ENCODE measurements at regions not wholly inside any gene's neighbourhood (a gene's known extent, or its start where the extent isn't known, plus 50 kb on each side); places are given as distances from the start of the nearest gene placed in this dataset.

DNA sequence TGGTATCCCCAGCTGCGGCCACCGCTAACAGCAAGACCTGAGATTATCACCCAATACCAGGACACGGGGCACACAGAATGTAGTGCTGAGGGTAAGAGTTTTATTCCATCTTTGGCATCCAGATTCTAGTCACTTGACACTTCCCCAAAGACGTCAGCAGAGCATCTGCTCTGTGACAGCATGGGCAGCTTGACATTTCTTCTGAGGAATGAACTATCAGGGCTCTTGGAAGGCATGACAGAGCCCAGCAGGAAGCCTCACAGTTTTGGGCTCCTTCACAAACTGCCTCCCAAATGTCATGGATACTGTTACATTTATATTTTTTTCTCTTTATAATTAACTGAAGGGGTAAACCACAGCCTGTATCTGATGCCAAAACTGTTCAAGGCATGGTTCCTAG, 1010.7 kb downstream of the TDRD15 start:
- no peak for ATAC-seq (ENCODE audit: low read depth)
- no peak overlapping the region for H2BK20ac ChIP-seq (ENCODE audit: low read depth, low read length)
- H3K79me1 ChIP-seq (ENCODE audit: low read depth in 1 of 2, low read length in 2 of 2) = no peaks in the 10 kb centered on the region
- H4K20me1 ChIP-seq (ENCODE audit: insufficient read depth, low read length) = no peaks in the 10 kb centered on the region
- no peak overlapping the region for H3K4me3 ChIP-seq (ENCODE audit: insufficient read depth, low read depth, low read length)
- H3K4me2 ChIP-seq (ENCODE audit: low read depth, low read length) = no peak overlapping the region
- no peak overlapping the region for H4K91ac ChIP-seq (ENCODE audit: insufficient read depth, low read depth, low read length)
- no peak overlapping the region for H3K18ac ChIP-seq (ENCODE audit: low read depth, low read length)
- H3K14ac ChIP-seq (replicated peaks; ENCODE audit: low read depth, low read length) = no peak overlapping the region
- H4K5ac ChIP-seq (ENCODE audit: low read depth, low read length) = no peak overlapping the region
- no peak overlapping the region for H3K9ac ChIP-seq (ENCODE audit: low read depth, low read length)
- H3K23ac ChIP-seq (ENCODE audit: low read depth, low read length) = no peak overlapping the region
- no peaks in the 10 kb centered on the region for H3K27me3 ChIP-seq (ENCODE audit: control insufficient read depth, insufficient read depth, low read length)
- DNase-seq = no peak
- BruUV-seq (replicated peaks) = no TSS peak
- in situ Hi-C loops (cut with MboI; ENCODE audit: low sequenced_read_pairs) = no loop called here
- no peak overlapping the region for H2BK15ac ChIP-seq (ENCODE audit: low read depth, low read length)
- H3K4me1 ChIP-seq (ENCODE audit: control insufficient read depth, insufficient read depth, low read length) = no peaks in the 10 kb centered on the region
- ChIA-PET POLR2A (ENCODE audit: unreplicated experiment) (no interaction called here), CTCF (interaction anchor here (0.6 kb wide), 1 partner anchor 1065 kb away, joined by 3 read pairs; no protein-coding TSS in a partner anchor)
- intact Hi-C loops (cut with micrococcal nuclease) = no loop called here
- H3K9me1 ChIP-seq (ENCODE audit: insufficient read depth, low read length) = no peaks in the 10 kb centered on the region
- dilution Hi-C loops (cut with HindIII; ENCODE audit: low sequenced_read_pairs, unreplicated experiment) = no loop called here
- no peak overlapping the region for H2BK5ac ChIP-seq (ENCODE audit: low read depth, low read length, poor library complexity, severe bottlenecking)
- no peak overlapping the region for H3K27ac ChIP-seq (ENCODE audit: insufficient read depth, low read length)
- H3K56ac ChIP-seq (ENCODE audit: extremely low read depth, insufficient read depth, low read length) = no peak overlapping the region
- H3K9me3 ChIP-seq (ENCODE audit: control insufficient read depth, insufficient read depth, low read length) = no peaks in the 10 kb centered on the region
- H2BK120ac ChIP-seq (ENCODE audit: low read depth, low read length) = no peak overlapping the region
- H3K4ac ChIP-seq (ENCODE audit: low read depth, low read length) = no peak overlapping the region
- WGBS, 2 experiments (ENCODE audit: extremely low coverage in 2 of 2, insufficient read length in 1 of 2) = no CpG with 5 or more reads among the region's 4 CpGs
- H2AK5ac ChIP-seq (ENCODE audit: low read depth, low read length) = no peak overlapping the region
- H4K8ac ChIP-seq (ENCODE audit: low read depth in 2 of 2, low read length in 2 of 2) = no peak overlapping the region
- no peak overlapping the region for H2AFZ ChIP-seq (replicated peaks; ENCODE audit: low read length, poor library complexity)
- H2AK9ac ChIP-seq (replicated peaks; ENCODE audit: low read depth, low read length, poor library complexity) = no peak overlapping the region
- no peaks in the 10 kb centered on the region for H3K36me3 ChIP-seq (ENCODE audit: control insufficient read depth, insufficient read depth, low read length)
- TF ChIP-seq POLR2A (IDR thresholded peaks at IDR 0.05; ENCODE audit: low read depth, low read length) (no peak), CHD1 (IDR thresholded peaks at IDR 0.05; ENCODE audit: low read depth, low read length) (no peak), MAZ (IDR thresholded peaks at IDR 0.05; ENCODE audit: borderline replicate concordance, low read depth, low read length) (no peak), MAFK (IDR thresholded peaks at IDR 0.05; ENCODE audit: low read depth, low read length) (no peak), NFE2L2 (IDR thresholded peaks at IDR 0.05; ENCODE audit: low read depth, low read length) (no peak), RFX5 (IDR thresholded peaks at IDR 0.05; ENCODE audit: low read depth, low read length) (no peak), CEBPB (IDR thresholded peaks at IDR 0.05; ENCODE audit: low read depth, low read length) (no peak), ELK1 (IDR thresholded peaks at IDR 0.05; ENCODE audit: borderline replicate concordance, low read depth, low read length) (no peak), BHLHE40 (IDR thresholded peaks at IDR 0.05; ENCODE audit: low read depth, low read length) (no peak), MXI1 (IDR thresholded peaks at IDR 0.05; ENCODE audit: borderline replicate concordance, low read depth, low read length) (no peak), SMC3 (IDR thresholded peaks at IDR 0.05; ENCODE audit: low read depth, low read length) (no peak), RCOR1 (IDR thresholded peaks at IDR 0.05; ENCODE audit: insufficient replicate concordance, low read length) (no peak), RAD21 (IDR thresholded peaks at IDR 0.05; ENCODE audit: low read length) (no peak), FOS (IDR thresholded peaks at IDR 0.05; ENCODE audit: low read depth, low read length) (no peak)
- TF ChIP-seq, protein P1, sequence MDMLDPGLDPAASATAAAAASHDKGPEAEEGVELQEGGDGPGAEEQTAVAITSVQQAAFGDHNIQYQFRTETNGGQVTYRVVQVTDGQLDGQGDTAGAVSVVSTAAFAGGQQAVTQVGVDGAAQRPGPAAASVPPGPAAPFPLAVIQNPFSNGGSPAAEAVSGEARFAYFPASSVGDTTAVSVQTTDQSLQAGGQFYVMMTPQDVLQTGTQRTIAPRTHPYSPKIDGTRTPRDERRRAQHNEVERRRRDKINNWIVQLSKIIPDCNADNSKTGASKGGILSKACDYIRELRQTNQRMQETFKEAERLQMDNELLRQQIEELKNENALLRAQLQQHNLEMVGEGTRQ (IDR thresholded peaks at IDR 0.05; ENCODE audit: low read depth, low read length) = no peak
- TF ChIP-seq, protein P2, sequence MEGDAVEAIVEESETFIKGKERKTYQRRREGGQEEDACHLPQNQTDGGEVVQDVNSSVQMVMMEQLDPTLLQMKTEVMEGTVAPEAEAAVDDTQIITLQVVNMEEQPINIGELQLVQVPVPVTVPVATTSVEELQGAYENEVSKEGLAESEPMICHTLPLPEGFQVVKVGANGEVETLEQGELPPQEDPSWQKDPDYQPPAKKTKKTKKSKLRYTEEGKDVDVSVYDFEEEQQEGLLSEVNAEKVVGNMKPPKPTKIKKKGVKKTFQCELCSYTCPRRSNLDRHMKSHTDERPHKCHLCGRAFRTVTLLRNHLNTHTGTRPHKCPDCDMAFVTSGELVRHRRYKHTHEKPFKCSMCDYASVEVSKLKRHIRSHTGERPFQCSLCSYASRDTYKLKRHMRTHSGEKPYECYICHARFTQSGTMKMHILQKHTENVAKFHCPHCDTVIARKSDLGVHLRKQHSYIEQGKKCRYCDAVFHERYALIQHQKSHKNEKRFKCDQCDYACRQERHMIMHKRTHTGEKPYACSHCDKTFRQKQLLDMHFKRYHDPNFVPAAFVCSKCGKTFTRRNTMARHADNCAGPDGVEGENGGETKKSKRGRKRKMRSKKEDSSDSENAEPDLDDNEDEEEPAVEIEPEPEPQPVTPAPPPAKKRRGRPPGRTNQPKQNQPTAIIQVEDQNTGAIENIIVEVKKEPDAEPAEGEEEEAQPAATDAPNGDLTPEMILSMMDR (conservative IDR thresholded peaks at IDR 0.05; ENCODE audit: low read depth, low read length) = no peak

All from IMR-90 (cell line).